ENCODE measurements at regions not wholly inside any gene's neighbourhood (a gene's known extent, or its start where the extent isn't known, plus 50 kb on each side); places are given as distances from the start of the nearest gene placed in this dataset.

GRCh38 chr10:64547168-64547567 is 1026.0 kb downstream of the REEP3 start:
- H3K4me3 Mint-ChIP-seq, result no peak overlapping the region
- no peaks in the 10 kb centered on the region for H3K36me3 Mint-ChIP-seq (ENCODE audit: low read depth)
- no peak overlapping the region for H3K27ac Mint-ChIP-seq

GRCh38 chr10:64555666-64556065 is 1034.5 kb downstream of the REEP3 start:
- H3K4me1 Mint-ChIP-seq, result peaks cover 15% of the 10 kb centered on the region
- no peak overlapping the region for H3K4me3 Mint-ChIP-seq
- TF ChIP-seq ZNF114 (CRISPR knock-in tag; IDR thresholded peaks at IDR 0.05), result no peak
- TF ChIP-seq, protein P1, sequence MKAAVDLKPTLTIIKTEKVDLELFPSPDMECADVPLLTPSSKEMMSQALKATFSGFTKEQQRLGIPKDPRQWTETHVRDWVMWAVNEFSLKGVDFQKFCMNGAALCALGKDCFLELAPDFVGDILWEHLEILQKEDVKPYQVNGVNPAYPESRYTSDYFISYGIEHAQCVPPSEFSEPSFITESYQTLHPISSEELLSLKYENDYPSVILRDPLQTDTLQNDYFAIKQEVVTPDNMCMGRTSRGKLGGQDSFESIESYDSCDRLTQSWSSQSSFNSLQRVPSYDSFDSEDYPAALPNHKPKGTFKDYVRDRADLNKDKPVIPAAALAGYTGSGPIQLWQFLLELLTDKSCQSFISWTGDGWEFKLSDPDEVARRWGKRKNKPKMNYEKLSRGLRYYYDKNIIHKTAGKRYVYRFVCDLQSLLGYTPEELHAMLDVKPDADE (IDR thresholded peaks at IDR 0.05), result no peak
- no peak for TF ChIP-seq NANOG (IDR thresholded peaks at IDR 0.05; ENCODE audit: borderline replicate concordance)
- no peak for TF ChIP-seq ZNF331 (CRISPR knock-in tag; IDR thresholded peaks at IDR 0.05; ENCODE audit: low read depth)
- TF ChIP-seq STAT1 (IDR thresholded peaks at IDR 0.05; ENCODE audit: unreplicated experiment), result no peak
- TF ChIP-seq CREB1 (CRISPR knock-in tag; IDR thresholded peaks at IDR 0.05; ENCODE audit: low read depth), result no peak
- no peak for TF ChIP-seq EZH2phosphoT487 (IDR thresholded peaks at IDR 0.05; ENCODE audit: unreplicated experiment)
- TF ChIP-seq ZNF462 (CRISPR knock-in tag; IDR thresholded peaks at IDR 0.05), result no peak
- no peak for TF ChIP-seq EZH2 (IDR thresholded peaks at IDR 0.05; ENCODE audit: low read depth, unreplicated experiment)
- TF ChIP-seq JUNB (IDR thresholded peaks at IDR 0.05; ENCODE audit: unreplicated experiment), result no peak

More at GRCh38 chr10:64547168-64547567, 1026.0 kb downstream of the REEP3 start:
- Mint-ChIP-seq H3K4me1 (peaks cover 23% of the 10 kb centered on the region), H3K9me3 (no peaks in the 10 kb centered on the region), H3K27me3 (ENCODE audit: insufficient read depth, low read depth, poor library complexity) (no peaks in the 10 kb centered on the region)
- DNase-seq (ENCODE audit: low spot score) (peak; percentile 29), ATAC-seq (no peak)
- no peaks in the 10 kb centered on the region for H3K36me3 ChIP-seq (ENCODE audit: insufficient read depth)
- H3K4me2 ChIP-seq, result no peak overlapping the region
- no peak for TF ChIP-seq CREB1 (CRISPR knock-in tag; IDR thresholded peaks at IDR 0.05; ENCODE audit: low read depth)
- peak in 1 of 2 experiments; percentile 37; a peak in 2 of 4 replicates for TF ChIP-seq CTCF (conservative IDR thresholded peaks at IDR 0.05; ENCODE audit: low read depth in 2 of 2)
- H4K20me1 ChIP-seq (replicated peaks; ENCODE audit: insufficient read depth), result no peaks in the 10 kb centered on the region
- no peak overlapping the region for H2AFZ ChIP-seq
- no peaks in the 10 kb centered on the region for H3K79me2 ChIP-seq (replicated peaks; ENCODE audit: insufficient read depth)
- no peaks in the 10 kb centered on the region for H3F3A ChIP-seq (replicated peaks; ENCODE audit: low read depth)
- H3K9me2 ChIP-seq (ENCODE audit: insufficient read depth), result no peaks in the 10 kb centered on the region
- no peaks in the 10 kb centered on the region for H3K27me3 ChIP-seq (ENCODE audit: insufficient read depth)
- no peak overlapping the region for H3K27ac ChIP-seq (ENCODE audit: low read depth)
- H3K4me1 ChIP-seq (ENCODE audit: insufficient read depth), result peaks cover 17% of the 10 kb centered on the region
- no peak overlapping the region for H3K4me3 ChIP-seq

More at GRCh38 chr10:64555666-64556065, 1034.5 kb downstream of the REEP3 start:
- Histone ChIP-seq H3K27me3 (ENCODE audit: insufficient read depth) (no peaks in the 10 kb centered on the region), H3F3A (replicated peaks; ENCODE audit: low read depth) (no peaks in the 10 kb centered on the region), H3K36me3 (ENCODE audit: insufficient read depth) (no peaks in the 10 kb centered on the region), H3K4me3 (no peak overlapping the region), H3K4me1 (ENCODE audit: insufficient read depth) (0 out of 2 replicates have a peak, but pooled peaks cover 9% of the 10 kb centered on the region), H3K79me2 (replicated peaks; ENCODE audit: insufficient read depth) (no peaks in the 10 kb centered on the region), H2AFZ (no peak overlapping the region), H4K20me1 (replicated peaks; ENCODE audit: insufficient read depth) (no peaks in the 10 kb centered on the region), H3K4me2 (no peak overlapping the region), H3K27ac (ENCODE audit: low read depth) (no peak overlapping the region), H3K9me2 (ENCODE audit: insufficient read depth) (peaks cover 9% of the 10 kb centered on the region)
- no peaks in the 10 kb centered on the region for H3K9me3 Mint-ChIP-seq
- ATAC-seq (no peak), DNase-seq (ENCODE audit: low spot score) (no peak)
- peaks cover 2% of the 10 kb centered on the region for H3K27me3 Mint-ChIP-seq (ENCODE audit: insufficient read depth, low read depth, poor library complexity)
- no peak overlapping the region for H3K27ac Mint-ChIP-seq
- no peaks in the 10 kb centered on the region for H3K36me3 Mint-ChIP-seq (ENCODE audit: low read depth)
